Neural progenitor cell (in vitro differentiated cells): ENCODE measurements at regions not wholly inside any gene's neighbourhood (a gene's known extent, or its start where the extent isn't known, plus 50 kb on each side); places are given as distances from the start of the nearest gene placed in this dataset.

Source experiments
- DNase-seq: peaks from one replicate; pipeline ENCODE4 v3.0.0-alpha.2; 2016; ENCODE audit warnings: low spot score
- H2AFZ ChIP-seq: fragments of 200-600 bp; sonication (generic); replicated peaks from 2 replicates; pipeline ENCODE4 v1.6.1; 2016; ENCODE audit warnings: antibody characterized with exemption
- H3F3A ChIP-seq: fragments of 200-600 bp; sonication (generic); 2 replicates; pipeline ENCODE4 v1.6.1; 2016; ENCODE audit warnings: antibody characterized with exemption, low read depth
- H3K27ac ChIP-seq: fragments of 200-600 bp; sonication (generic); 2 replicates; pipeline ENCODE4 v1.5.1; 2016; ENCODE audit warnings: mild to moderate bottlenecking
- H3K27me3 ChIP-seq: fragments of 200-600 bp; sonication (generic); 2 replicates; pipeline ENCODE4 v1.6.1; 2016; ENCODE audit warnings: mild to moderate bottlenecking, moderate library complexity
- H3K36me3 ChIP-seq: fragments of 200-600 bp; sonication (generic); 2 replicates; pipeline ENCODE4 v1.5.1; 2016
- H3K4me1 ChIP-seq: fragments of 200-600 bp; sonication (generic); 2 replicates; pipeline ENCODE4 v1.6.1; 2016; ENCODE audit warnings: mixed run types
- H3K4me2 ChIP-seq: fragments of 200-600 bp; sonication (generic); 2 replicates; pipeline ENCODE4 v1.6.1; 2016
- H3K4me3 ChIP-seq: fragments of 200-600 bp; sonication (generic); 2 replicates; pipeline ENCODE4 v1.5.1; 2016
- H3K79me2 ChIP-seq: fragments of 200-600 bp; sonication (generic); 2 replicates; pipeline ENCODE4 v1.6.1; 2016; ENCODE audit warnings: low read depth
- H3K9ac ChIP-seq: fragments of 200-600 bp; sonication (generic); 2 replicates; pipeline ENCODE4 v1.6.1; 2016
- H3K9me3 ChIP-seq: fragments of 200-600 bp; sonication (generic); 2 replicates; pipeline ENCODE4 v1.5.1; 2016; ENCODE audit warnings: low read depth
- H4K20me1 ChIP-seq: fragments of 200-600 bp; sonication (generic); 2 replicates; pipeline ENCODE4 v1.6.1; 2016; ENCODE audit warnings: low read depth
- H3K27ac Mint-ChIP-seq: 3 replicates; pipeline ENCODE4 v1.8.0; 2021; ENCODE audit warnings: mixed read lengths
- H3K27me3 Mint-ChIP-seq: 2 replicates; pipeline ENCODE4 v1.8.0; 2022; ENCODE audit warnings: low read depth, mild to moderate bottlenecking, inconsistent platforms, moderate library complexity, mixed read lengths; ENCODE audit not compliant: insufficient read depth
- H3K36me3 Mint-ChIP-seq: 3 replicates; pipeline ENCODE4 v1.8.0; 2021; ENCODE audit warnings: mixed read lengths
- H3K4me1 Mint-ChIP-seq: 3 replicates; pipeline ENCODE4 v1.8.0; 2021; ENCODE audit warnings: mixed read lengths
- H3K4me3 Mint-ChIP-seq: 3 replicates; pipeline ENCODE4 v1.8.0; 2021; ENCODE audit warnings: mild to moderate bottlenecking, moderate library complexity, mixed read lengths
- H3K9me3 Mint-ChIP-seq: 3 replicates; pipeline ENCODE4 v1.8.0; 2020; ENCODE audit warnings: mixed read lengths
- EZH2 ChIP-seq: fragments of 200-600 bp; sonication (generic); IDR thresholded peaks from 2 replicates; pipeline ENCODE4 v1.6.1; 2017; ENCODE audit warnings: antibody characterized with exemption, mild to moderate bottlenecking, moderate library complexity
- EZH2phosphoT487 ChIP-seq: fragments of 200-600 bp; sonication (generic); IDR thresholded peaks from 2 replicates; pipeline ENCODE4 v1.6.1; 2017; ENCODE audit warnings: antibody characterized with exemption
- TF ChIP-seq, protein P1 (sequence below): fragments of 200-600 bp; sonication (generic); IDR thresholded peaks from 2 replicates; pipeline ENCODE4 v1.5.1; 2017; ENCODE audit warnings: antibody characterized with exemption, mild to moderate bottlenecking

DNA sequence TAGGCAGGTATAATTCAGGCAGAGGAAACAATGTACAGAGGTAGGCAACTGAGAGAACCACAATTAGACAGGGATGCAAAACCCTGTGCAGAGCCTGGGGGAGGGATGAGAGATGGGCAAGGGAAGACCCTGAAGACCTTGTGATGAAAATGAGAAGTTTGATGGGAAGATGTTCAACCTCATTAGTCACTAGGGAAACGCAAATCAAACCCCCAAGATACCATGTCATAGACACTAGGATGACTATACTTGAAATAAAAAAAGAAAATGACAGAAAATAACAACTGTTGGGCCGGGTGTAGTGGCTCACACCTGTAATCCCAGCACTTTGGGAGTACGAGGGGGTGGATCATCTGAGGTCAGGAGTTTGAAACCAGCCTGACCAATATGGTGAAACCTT is 813.1 kb downstream of the CDH11 start:
- Mint-ChIP-seq H3K9me3 (peaks cover 11% of the 10 kb centered on the region), H3K4me3 (no peak overlapping the region), H3K4me1 (peaks cover 5% of the 10 kb centered on the region), H3K27ac (no peak overlapping the region), H3K27me3 (peaks cover 7% of the 10 kb centered on the region), H3K36me3 (no peaks in the 10 kb centered on the region)
- H3K4me2 ChIP-seq = no peak overlapping the region
- no peaks in the 10 kb centered on the region for H3F3A ChIP-seq
- no peaks in the 10 kb centered on the region for H3K9me3 ChIP-seq
- no peaks in the 10 kb centered on the region for H4K20me1 ChIP-seq
- H3K27me3 ChIP-seq = no peaks in the 10 kb centered on the region
- H3K79me2 ChIP-seq = no peaks in the 10 kb centered on the region
- no peak overlapping the region for H2AFZ ChIP-seq
- no peak overlapping the region for H3K27ac ChIP-seq
- H3K36me3 ChIP-seq = no peaks in the 10 kb centered on the region
- no peaks in the 10 kb centered on the region for H3K4me1 ChIP-seq
- H3K9ac ChIP-seq = no peak overlapping the region
- DNase-seq = no peak
- TF ChIP-seq EZH2phosphoT487 (no peak), EZH2 (no peak)
- TF ChIP-seq, protein P1, sequence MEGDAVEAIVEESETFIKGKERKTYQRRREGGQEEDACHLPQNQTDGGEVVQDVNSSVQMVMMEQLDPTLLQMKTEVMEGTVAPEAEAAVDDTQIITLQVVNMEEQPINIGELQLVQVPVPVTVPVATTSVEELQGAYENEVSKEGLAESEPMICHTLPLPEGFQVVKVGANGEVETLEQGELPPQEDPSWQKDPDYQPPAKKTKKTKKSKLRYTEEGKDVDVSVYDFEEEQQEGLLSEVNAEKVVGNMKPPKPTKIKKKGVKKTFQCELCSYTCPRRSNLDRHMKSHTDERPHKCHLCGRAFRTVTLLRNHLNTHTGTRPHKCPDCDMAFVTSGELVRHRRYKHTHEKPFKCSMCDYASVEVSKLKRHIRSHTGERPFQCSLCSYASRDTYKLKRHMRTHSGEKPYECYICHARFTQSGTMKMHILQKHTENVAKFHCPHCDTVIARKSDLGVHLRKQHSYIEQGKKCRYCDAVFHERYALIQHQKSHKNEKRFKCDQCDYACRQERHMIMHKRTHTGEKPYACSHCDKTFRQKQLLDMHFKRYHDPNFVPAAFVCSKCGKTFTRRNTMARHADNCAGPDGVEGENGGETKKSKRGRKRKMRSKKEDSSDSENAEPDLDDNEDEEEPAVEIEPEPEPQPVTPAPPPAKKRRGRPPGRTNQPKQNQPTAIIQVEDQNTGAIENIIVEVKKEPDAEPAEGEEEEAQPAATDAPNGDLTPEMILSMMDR = no peak
- H3K4me3 ChIP-seq = no peak overlapping the region

DNA sequence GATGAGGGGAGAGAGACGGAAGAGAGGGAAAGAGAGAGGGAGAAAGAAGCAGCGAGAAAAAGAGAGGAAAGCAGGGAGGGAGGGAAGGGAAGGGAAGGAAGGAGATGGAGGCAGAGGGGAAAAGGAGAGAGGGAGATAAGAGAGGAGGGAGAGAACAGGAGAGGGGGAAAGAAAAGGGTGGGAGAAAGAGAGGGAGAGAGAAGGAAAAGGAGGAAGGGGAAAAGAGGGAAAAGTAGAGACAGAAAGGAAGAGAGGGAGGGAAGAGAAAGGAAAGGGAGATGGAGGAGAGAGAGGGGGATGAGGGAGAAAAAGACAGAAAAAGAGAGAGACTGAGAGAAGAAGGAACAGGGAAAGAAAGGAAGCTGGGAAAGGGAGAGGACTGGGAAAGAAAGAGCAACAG is 814.4 kb downstream of the CDH11 start:
- no peak for TF ChIP-seq EZH2phosphoT487
- TF ChIP-seq EZH2 = no peak
- TF ChIP-seq, protein P1 = no peak
- H3K4me1 ChIP-seq = no peaks in the 10 kb centered on the region

DNA sequence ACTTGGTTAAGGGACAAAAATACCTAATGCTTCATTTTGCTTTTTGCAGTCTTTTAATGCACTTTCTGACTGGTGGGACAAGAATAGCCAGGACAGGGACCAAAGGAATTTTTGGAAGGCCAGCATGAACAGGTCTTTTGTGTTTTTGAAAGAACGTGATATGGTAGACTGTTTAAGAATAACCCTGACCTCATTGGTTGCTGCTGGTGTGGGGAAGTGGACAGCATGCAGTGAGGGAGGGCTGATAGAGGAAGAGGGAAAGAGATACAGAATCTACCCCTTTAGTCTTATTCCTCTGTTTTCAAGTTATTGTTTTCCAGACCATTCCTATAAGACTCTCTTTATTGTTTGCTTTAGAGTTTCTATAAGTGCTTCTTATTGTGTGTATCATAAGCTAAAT is 816.2 kb downstream of the CDH11 start:
- Mint-ChIP-seq H3K27me3 (peaks cover 7% of the 10 kb centered on the region), H3K27ac (no peak overlapping the region), H3K9me3 (peaks cover 11% of the 10 kb centered on the region), H3K4me1 (peaks cover 5% of the 10 kb centered on the region), H3K4me3 (no peak overlapping the region), H3K36me3 (no peaks in the 10 kb centered on the region)
- no peak overlapping the region for H3K4me2 ChIP-seq
- no peaks in the 10 kb centered on the region for H3K4me1 ChIP-seq
- H3K36me3 ChIP-seq = no peaks in the 10 kb centered on the region
- no peaks in the 10 kb centered on the region for H3K27me3 ChIP-seq
- H3F3A ChIP-seq = no peaks in the 10 kb centered on the region
- no peak overlapping the region for H3K27ac ChIP-seq
- no peak overlapping the region for H3K4me3 ChIP-seq
- H3K9me3 ChIP-seq = no peaks in the 10 kb centered on the region
- no peak for TF ChIP-seq EZH2phosphoT487
- no peak for TF ChIP-seq EZH2
- TF ChIP-seq, protein P1 = no peak
- no peak for DNase-seq
- H4K20me1 ChIP-seq = no peaks in the 10 kb centered on the region
- no peak overlapping the region for H2AFZ ChIP-seq
- no peak overlapping the region for H3K9ac ChIP-seq
- H3K79me2 ChIP-seq = no peaks in the 10 kb centered on the region

More for the DNA sequence above, 814.4 kb downstream of the CDH11 start:
- Histone ChIP-seq H3K27me3 (no peaks in the 10 kb centered on the region), H2AFZ (no peak overlapping the region), H3K9me3 (no peaks in the 10 kb centered on the region), H3K79me2 (no peaks in the 10 kb centered on the region), H3K27ac (no peak overlapping the region), H3K4me2 (no peak overlapping the region), H3K9ac (no peak overlapping the region), H3K36me3 (no peaks in the 10 kb centered on the region), H3K4me3 (no peak overlapping the region), H4K20me1 (no peaks in the 10 kb centered on the region), H3F3A (no peaks in the 10 kb centered on the region)
- peaks cover 5% of the 10 kb centered on the region for H3K4me1 Mint-ChIP-seq
- H3K27ac Mint-ChIP-seq = no peak overlapping the region
- no peak overlapping the region for H3K4me3 Mint-ChIP-seq
- peaks cover 11% of the 10 kb centered on the region for H3K9me3 Mint-ChIP-seq
- DNase-seq = no peak
- no peaks in the 10 kb centered on the region for H3K36me3 Mint-ChIP-seq
- H3K27me3 Mint-ChIP-seq = peaks cover 7% of the 10 kb centered on the region

DNA sequence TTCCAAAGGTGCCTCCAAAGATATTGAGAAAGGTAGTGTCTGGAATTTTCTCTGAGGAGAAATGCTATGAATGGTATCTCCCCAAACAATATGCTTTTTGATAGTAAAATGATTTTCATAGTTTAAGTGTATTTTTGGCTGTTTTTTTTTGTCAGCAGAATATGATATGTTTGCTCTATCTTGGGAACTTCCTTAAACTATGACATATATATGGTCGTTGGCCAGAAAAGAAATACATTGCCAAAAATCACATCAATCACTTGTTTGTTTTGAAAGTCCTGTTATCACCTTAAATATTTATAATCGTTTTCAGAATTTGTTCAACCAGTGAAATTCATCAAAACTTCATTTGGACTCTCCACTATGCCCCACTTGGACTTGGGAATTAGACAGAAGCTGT is 816.9 kb downstream of the CDH11 start:
- no peaks in the 10 kb centered on the region for H4K20me1 ChIP-seq
- Mint-ChIP-seq H3K36me3 (no peaks in the 10 kb centered on the region), H3K4me1 (peaks cover 5% of the 10 kb centered on the region), H3K27me3 (peaks cover 7% of the 10 kb centered on the region), H3K4me3 (no peak overlapping the region), H3K27ac (no peak overlapping the region), H3K9me3 (peaks cover 11% of the 10 kb centered on the region)
- no peaks in the 10 kb centered on the region for H3K36me3 ChIP-seq
- H3K4me1 ChIP-seq = no peaks in the 10 kb centered on the region
- no peaks in the 10 kb centered on the region for H3K9me3 ChIP-seq
- H3K27ac ChIP-seq = no peak overlapping the region
- H3K4me2 ChIP-seq = no peak overlapping the region
- H3K79me2 ChIP-seq = no peaks in the 10 kb centered on the region
- DNase-seq = no peak
- no peak overlapping the region for H2AFZ ChIP-seq
- H3K9ac ChIP-seq = no peak overlapping the region
- no peaks in the 10 kb centered on the region for H3K27me3 ChIP-seq
- TF ChIP-seq, protein P1 = no peak
- no peak for TF ChIP-seq EZH2
- TF ChIP-seq EZH2phosphoT487 = no peak
- H3K4me3 ChIP-seq = no peak overlapping the region
- no peaks in the 10 kb centered on the region for H3F3A ChIP-seq
